ENCODE measurements at regions not wholly inside any gene's neighbourhood (a gene's known extent, or its start where the extent isn't known, plus 50 kb on each side); places are given as distances from the start of the nearest gene placed in this dataset.

DNA sequence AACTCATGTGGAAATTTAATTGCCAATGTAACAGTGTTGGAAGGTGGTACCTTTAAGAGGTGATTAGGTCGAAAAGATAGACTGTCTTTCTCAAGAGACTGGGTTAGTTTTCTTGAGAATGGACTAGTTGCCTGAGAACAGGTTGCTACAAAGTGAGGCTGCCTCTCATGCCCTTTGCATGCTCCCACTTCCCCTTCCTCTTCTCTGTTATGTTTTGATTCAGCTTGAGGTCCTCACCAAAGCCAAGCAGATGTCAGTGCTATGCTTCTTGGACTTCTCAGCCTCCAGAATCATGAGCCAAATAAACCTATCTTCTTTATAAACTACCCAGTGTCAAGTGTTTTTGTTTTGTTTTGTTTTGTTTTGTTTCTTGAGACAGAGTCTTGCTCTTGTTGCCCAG, 187.0 kb upstream of the RUNX1 start:
- DNase-seq = no peak

DNA sequence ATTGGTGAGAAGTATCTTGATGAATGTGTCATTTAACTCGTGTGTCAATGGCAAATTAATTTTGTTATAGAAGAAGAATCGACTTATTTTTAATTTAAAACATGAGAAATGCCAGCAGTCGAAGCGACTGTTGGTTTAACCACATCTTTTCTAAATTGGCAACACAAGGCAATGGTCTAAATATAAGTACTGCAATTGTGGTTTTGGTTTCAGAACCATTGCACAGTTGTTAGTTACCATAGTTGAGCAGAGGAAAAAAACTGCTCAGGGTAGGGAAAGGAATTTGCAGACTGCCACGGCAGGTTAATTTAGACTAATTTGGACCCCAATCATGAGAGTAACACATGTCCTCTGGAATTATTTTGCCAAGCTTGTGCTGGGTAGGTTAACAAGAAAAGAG, 185.6 kb upstream of the RUNX1 start:
- no peak for DNase-seq

DNA sequence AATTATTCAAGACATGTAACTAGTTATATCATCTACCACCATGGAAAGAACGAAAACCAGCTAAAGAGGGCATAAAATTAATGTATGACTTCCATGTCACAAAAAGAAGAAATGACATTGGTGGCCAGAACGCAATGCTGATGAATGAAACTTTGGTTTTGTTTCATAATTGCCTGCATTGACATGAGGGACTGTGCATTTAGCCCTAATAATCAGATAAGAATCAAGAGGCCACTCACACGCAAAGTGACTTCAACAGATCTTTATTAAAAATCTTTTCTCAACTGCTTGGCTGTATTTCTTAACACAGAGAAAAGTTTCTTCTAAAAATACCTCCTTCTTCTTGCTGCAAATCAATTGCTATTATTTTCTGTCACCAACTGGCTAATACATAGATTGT, 184.7 kb upstream of the RUNX1 start:
- DNase-seq = no peak

DNA sequence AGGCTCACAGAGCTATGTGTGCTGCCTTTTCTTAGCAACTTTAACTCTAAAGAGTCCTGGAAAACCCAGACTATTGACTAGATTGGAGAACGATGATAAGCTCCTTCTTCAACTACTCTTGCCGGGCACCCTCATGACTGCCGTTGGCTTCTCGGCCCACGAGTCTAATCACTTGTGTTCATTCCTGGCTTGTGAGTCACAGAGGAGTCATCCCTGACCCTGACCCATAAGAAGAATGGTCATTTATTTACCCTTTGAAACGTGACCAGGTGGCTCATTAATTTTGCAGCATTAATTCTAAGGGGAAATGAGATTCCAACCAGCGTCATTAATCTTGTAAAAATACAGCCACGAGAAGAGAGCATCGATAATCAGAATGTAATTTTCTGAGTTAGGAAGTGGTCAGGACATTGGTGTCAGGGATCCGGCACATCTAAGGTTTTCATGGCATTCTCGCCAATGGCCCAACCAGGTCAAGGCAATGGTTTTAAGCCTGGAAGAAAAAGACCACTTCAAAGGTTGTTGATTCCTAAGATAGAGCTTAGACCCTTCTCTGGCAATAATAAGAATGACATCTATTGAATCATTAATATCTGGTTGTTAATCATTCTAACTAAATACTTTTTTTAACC, 183.6 kb upstream of the RUNX1 start:
- DNase-seq = no peak

DNA sequence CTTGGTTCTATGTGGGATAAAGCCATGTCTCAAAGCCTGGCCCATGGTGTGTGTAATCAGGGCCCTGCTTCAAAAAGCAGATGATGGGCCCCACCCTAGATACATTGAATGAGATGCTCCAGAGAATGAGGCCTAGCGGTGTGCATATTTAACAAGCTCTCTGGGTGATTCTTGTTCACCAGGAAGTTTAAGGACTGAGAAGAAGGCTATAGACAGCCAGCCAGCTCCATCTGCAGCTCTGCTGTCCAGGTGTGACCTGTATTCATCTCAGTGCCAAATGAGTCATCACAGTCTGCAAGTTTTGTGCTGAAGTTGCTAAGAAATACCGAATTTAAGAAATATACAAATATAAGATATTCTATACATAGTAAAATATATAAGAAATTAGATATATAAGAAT, 182.0 kb upstream of the RUNX1 start:
- DNase-seq = no peak

DNA sequence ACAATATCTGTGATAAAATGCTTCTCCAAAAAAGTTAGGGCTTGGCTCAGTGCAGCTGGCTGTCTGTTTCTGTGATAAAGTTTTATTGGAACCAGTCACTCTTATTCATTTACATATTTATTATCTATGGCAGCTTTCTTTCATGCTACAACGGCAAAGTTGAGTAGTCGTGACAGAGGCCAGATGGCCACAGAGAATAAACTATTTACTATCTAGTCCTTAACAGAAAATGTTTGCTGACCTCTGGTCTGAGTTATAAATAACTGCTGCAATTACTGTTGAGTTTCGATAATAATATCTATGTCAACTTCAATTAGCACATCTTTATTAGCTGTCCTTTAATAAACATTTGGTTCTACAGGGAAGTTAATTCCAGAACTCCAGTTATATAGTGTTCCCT, 180.2 kb upstream of the RUNX1 start:
- DNase-seq = no peak

DNA sequence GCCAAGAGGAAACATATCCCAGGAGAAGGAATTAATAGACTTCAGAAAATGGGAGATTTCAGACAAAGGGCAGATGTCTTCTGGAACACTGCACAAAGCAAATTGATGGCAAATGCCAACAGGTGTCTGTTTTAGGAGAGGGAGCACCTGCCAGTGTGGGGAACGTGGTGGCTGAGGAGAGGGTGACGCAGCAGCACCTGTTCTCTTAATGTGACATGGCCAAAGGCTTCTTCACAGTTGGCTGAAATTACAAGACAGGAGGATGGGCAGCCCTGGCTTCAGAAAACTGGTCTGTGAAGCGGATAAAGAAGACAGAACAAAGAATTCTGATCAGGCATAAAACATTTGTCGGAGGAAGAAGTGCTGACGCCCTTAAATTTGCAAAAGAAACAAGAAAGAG, 178.7 kb upstream of the RUNX1 start:
- no peak for DNase-seq

DNA sequence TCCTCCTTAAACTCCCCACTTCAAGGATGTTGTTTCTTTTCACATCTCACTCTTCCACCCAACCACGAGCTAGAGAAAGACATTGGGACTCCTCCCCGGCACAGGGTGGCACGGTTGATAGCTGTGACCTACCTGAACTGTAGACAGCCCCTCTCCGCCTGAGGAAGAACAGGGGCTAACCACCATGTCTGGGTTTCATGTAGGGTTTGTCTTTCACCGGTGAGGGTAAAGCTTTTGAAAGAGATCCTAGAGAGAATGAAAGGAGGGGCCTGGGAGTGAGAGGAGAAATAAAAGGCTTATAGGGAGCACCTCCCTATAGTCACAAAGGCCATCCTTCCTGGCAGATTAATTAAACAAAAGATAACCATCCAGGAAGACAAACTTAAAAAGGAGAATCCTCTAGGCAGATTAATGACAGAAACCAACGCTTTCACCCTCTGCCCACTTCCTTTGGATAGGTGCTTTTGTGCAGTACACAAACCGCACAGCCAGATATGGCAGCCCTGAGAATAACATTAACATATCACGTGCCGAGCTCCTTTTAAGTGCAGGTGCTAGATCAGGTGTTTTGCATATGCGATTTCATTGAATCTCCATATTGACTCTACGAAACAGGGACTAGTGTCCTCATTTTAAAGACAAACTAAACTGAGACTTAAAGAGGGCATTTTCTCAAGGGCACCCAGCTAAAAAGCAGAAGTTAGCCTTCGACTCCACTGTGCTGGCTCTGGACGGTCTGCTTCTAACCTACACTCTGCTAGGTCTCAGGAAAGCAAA, 178.1 kb upstream of the RUNX1 start:
- DNase-seq = peak; percentile 47

DNA sequence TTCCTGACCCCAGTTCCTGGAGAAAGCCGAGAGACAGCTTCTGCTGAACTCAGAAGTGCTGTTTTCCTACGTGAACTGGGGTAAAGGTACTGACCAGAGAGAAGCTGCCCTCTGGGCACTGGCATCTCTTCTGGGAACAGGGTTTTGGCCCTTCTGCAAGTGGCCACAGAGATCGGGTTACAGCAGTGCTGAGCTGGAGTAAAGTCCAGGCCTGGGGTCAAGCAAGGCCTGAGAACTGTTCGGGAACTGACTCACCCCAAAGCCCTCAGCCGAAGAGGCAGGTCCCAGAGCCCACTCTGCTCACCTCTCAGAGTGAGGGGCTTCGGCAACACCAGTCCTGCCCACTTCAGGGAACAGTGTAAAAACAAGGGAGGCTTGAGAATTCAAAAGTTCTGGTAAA, 177.2 kb upstream of the RUNX1 start:
- DNase-seq = no peak

DNA sequence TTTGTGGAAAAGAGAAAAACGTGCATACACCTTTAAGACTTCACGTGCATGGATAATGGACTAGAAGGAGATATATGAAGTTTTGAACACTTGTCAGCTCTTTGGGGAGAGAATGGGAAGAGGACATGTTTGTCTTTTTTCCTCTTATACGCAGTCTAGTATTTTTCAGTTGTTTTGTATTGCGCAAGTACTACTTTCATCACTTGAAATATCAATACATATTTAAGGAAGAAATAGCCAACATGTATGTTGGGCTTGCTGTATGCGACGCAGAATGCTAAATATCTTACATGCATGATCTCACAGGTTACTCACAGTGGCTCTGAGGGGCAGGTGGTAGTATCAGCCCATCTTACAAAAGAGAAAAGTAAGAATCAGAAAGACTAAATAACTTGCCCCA, 176.5 kb upstream of the RUNX1 start:
- DNase-seq = no peak

DNA sequence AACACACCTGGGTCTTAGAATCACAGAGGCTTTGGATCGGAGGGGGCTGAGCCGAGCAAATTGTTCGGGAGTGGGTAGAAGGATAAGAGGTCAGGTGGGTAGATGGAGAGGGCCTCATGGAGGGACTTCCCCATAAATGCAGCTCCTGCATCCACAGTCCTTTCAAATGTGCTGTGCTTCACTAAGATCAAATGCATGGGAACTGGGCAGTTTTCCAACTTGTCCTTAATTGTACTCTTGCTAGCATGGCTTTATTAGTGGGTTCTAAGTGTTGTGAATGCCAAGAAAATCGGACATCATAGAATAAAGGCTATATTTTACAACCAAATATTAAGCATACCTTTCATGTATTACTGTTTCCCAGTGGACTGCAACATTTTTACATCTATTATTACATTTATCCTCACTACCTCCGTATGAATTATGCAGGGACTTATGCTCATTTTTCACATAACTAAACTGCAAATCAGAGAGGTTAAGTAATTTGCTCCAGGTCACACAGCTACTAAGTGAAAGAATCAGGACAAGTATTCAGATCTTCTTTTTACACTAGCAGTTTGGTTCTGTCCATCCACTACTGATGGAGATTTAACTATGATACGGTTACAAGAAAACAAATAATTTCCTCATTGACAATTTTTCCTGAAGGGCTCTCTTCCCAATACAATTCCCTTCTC, 174.5 kb upstream of the RUNX1 start:
- DNase-seq = no peak

DNA sequence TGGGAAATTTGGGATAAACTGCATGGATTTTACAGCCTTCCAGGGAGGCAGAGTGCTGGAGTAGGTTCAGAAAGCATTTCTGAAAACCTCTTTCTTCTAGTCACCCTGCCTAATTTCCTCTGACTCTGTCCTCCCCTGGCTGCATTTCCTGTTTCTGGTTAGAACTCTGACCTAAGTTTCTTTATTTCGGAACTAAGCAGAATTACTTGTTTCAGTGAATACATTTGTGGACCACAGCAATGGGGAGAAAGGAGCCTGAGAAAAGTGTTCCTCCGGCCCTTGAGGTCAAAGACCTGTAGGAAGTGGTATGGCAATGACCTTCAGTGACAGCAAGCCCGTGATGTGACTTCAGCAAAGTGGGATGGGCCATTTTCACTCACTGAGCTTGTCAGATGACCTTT, 173.4 kb upstream of the RUNX1 start:
- no peak for DNase-seq

DNA sequence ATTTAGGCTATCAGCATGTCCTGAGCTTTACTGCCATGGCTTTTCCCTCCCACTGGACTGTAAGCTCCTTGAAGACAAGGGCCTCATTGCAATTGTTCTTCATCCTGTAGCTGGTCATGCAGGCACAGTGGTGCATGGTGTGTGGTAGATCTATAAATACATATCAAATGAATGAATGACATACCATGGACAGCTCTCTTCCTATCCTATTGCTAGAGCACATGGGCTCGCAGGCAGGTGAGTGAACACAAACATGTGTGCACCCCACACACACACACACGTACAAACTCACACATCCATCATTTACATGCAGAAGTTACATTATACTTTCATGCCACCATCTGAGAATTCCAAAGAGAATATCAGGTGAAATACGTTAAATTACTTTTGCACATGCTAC, 172.9 kb upstream of the RUNX1 start:
- DNase-seq = no peak

DNA sequence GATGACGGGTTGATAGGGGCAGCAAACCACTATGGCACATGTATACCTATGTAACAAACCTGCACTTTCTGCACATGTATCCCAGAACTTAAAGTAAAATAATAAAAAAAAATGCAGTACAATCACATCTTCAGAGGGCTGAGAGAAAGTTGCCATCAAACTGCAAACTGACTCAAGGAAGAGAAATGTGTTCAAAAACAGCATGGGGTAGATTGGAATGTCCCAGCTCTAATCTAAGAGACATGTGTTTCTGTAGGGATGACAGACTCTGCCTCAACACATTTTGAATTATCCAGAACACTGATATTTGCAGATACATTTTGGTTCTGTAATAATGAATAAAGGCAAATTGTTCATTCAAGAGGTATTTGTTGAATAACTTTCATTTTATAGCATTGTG, 171.2 kb upstream of the RUNX1 start:
- no peak for DNase-seq

DNA sequence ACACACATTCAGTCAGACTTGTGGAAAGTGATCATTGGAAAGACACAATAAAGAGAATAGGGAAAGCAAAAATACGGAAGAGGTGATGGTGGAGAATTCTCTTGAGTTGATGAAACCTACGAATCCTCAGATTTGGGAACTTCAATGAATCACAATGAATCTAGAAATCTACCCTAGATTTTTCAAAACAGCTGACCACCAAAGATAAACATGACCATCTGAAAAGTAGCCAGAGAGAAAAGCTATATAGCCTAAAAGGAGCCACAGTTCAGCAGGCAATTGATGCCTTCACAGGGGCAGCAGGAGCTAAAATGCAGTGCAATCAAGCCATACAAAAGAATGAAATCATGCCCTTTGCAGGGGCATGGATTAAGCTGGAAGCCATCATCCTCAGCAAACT, 170.6 kb upstream of the RUNX1 start:
- no peak for DNase-seq

DNA sequence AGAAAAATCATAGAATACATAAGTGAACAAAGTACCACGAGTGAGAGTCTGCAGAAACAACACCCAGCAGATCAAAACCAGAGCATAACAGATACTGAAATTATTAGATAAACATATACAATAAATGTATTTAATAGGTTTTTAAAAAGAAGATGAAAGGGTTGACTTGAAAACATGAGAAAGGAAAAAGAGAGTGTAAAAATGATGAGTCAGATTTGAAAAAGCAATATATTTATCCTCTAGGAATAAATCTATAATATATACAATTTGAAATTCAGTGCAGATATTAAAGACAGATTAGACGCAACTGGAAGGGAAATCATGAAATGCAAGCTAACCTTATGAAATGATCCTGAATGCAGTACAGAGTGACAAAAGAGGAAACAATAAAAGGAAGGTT, 170.2 kb upstream of the RUNX1 start:
- no peak for DNase-seq

DNA sequence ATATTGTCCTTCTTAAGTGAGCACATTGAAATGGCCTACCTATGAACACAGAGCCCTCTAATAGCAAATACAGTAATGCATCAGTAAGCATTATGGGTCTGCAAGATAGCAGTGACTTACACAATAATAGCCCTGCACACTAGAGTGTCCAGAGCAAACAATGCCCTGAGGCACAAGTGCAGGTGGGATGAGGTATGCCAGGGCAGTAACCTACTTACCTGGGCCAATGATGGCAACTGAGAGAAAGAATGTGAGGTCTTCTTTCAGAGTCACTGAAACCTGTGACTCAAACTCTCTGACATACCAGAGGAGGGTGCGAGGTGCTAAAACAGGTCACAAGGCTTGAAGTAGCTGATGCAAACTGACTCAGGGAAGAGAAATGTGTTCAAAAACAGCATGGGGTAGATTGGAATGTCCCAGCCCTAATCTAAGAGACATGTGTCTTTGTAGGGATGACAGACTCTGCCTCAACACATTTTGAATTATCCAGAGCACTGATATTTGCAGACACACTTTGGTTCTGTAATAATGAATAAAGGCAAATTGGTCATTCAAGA, 168.5 kb upstream of the RUNX1 start:
- no peak for DNase-seq

DNA sequence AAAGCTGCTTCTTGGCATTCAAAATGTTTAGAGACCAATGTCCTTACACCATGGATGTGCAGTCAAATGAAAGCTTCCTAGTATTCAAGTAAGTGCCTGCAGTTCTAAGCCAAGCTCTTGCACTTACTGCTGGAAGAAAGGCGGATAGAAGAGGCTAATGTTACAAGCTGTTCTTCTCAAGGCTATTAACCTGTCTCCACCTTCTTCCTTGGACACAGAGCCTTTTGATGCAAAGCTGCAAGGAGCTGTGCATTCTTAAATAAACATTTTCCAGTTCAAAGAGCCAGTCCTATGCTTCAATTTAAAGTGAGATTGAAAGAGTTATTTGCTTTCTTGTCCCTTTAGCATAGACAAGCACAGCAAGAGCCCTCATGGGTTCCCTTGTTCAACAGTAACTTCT, 167.9 kb upstream of the RUNX1 start:
- no peak for DNase-seq

DNA sequence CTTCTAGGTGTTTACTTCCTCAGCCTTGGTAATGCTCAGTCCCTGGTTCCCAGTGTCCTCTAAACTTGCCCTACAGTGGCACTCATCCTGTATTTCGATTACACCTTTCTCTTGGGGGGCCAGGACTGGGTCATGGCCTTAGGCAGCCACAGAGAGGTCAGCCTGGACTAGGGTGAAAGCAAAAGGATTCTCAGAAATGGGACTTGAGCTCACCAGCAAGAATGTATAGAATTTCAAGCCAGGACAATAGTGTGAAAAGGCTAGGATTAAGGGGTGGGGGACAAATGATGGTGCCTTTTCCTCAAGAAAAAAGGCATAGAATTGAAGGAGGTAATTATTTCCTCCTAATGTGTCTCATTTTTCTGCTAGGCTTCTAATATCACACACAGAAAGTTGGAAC, 166.8 kb upstream of the RUNX1 start:
- no peak for DNase-seq

DNA sequence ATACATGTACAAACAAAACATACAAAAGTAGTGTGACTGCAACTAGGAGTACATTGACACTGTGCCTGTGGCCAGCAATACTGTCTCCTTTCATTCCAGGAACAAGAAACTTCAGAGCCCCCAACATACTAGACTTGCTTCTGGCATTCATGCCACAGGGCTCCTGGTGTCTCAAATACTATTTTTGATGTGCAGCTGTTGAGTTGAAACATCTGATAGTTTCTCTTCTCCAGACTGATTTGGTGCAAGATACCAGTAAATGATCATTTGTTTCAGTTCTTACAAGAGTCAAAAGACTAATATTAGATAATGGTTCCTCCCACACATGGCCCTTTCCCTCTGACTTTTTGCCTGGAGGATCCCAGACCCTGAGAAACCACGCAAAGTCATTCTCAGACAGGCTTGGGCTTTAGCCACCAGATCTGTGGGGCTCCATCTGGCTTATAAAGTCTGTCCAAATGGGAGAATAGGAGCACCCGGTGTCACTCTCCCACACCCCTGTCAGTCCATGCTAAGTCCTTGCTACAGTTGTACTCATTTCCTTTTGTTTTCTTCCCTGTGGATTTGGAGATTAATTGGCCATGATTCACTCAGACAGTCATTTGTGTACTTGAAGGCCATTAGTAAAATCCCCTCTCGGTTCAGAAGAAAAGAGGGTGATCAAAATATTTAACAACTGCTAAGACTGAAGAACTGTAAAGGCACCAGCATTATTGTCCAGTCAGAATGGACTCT, 163.5 kb upstream of the RUNX1 start:
- DNase-seq = no peak

DNA sequence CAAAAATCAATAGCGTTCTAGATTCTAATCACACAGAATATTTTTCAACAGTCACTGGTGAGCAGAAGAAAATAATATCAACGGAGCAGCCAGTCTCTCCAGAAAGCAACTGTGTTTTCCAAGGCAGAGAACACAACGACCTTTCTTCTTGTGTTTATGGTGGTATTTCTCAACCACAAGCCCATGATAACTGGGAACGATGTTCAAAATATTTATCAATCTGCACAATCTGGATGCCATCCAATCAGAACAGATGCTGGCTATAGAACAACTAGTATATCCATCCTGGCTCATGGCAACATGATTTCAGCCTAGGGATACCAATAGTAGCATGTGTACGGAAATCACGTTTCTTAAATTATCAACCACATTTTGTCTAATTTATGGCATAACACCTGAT, 162.7 kb upstream of the RUNX1 start:
- no peak for DNase-seq

DNA sequence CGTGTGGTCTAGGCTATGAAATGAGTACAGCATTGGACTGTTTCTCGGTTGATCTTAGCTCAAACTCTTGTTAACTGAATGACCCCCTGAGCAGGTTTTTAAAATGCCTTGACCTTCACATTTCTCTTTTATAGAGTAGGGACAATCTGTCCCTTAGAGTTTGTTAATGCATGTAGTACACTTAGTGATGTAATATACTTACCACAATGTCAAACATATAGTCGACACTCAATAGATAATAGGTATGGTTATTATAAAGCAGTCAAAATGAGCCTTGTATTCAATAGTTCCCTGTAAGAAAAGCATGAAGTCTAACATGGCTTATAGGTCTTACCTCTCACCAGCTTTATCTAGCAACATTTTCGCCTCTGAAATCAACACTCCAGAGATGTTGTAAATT, 161.0 kb upstream of the RUNX1 start:
- DNase-seq = no peak

DNA sequence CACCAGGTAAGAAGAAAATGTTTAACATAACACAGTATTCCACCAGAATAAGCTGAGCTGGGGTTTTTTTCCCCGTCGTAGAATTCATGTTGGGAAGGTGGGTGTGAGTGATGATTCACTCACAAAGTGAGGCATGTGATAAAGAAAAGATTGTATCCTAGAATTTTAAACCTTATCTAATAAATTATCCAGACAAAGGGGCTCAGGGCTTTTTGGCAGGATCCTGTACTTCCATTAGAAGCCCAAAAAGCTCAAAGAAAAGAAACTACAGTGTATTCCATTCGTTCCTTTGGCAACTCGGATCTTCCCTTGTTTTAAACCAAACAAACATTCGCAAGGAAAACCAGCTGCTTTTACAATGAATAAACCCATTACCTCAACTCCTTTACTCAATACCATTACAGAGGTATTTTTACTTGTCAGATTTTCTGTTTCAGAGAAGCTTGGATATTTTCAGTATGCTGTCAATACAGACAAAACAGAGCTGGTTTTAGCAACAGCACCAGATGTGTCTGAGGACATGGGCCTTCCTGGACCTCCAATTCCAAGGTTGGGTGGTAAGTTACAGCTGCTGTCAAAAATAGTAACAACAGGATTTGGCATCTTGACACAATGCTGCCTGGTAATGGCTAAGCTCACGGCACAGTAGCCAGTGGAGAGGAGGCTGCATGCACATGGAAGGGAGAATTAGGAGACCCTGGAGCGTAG, 159.9 kb upstream of the RUNX1 start:
- DNase-seq = no peak
